Esophagus squamous epithelium (tissue), 5 donors: ENCODE measurements at regions not wholly inside any gene's neighbourhood (a gene's known extent, or its start where the extent isn't known, plus 50 kb on each side); places are given as distances from the start of the nearest gene placed in this dataset.
"Not testable (repeated sequence)": the region's sequence is repeated elsewhere in the genome, so short reads cannot be mapped to it uniquely, and the experiment has no call there.

Experiments
- DNase-seq: peaks from one replicate; lab custom pipeline; 2025; lab: John Stamatoyannopoulos, UW
- H3K27ac ChIP-seq, 4 donors: fragments of 200-600 bp; sonication (generic); one replicate each; pipeline ENCODE4 v1.5.1; 2016 to 2019; ENCODE audit warnings: mild to moderate bottlenecking in 1 of 4
- H3K27me3 ChIP-seq, 4 donors: fragments of 200-600 bp; sonication (generic); 1 replicate in 3 of 4; 2 replicates in 1 of 4; pipeline versions ENCODE4 v1.5.1 to v1.6.0; 2017 to 2021; ENCODE audit warnings: antibody characterized with exemption in 1 of 4
- H3K36me3 ChIP-seq, 3 donors: fragments of 200-600 bp; sonication (generic); one replicate each; pipeline ENCODE4 v1.5.1; 2016 to 2019
- H3K4me1 ChIP-seq, 3 donors: fragments of 200-600 bp; sonication (generic); one replicate each; pipeline ENCODE4 v1.5.1; 2017 to 2019
- H3K4me3 ChIP-seq, 4 donors: fragments of 200-600 bp; sonication (generic); 1 replicate in 3 of 4; 2 replicates in 1 of 4; pipeline ENCODE4 v1.5.1; 2016 to 2019; ENCODE audit warnings: mild to moderate bottlenecking in 2 of 4, moderate library complexity in 1 of 4
- H3K9me3 ChIP-seq, 3 donors: fragments of 200-600 bp; sonication (generic); one replicate each; pipeline ENCODE4 v1.5.1; 2016 to 2019
- POLR2A ChIP-seq, 4 donors: fragments of 450-650 bp; IDR thresholded peaks; one replicate each; pipeline ENCODE4 v1.6.1; 2017; ENCODE audit warnings: antibody characterized with exemption in 4 of 4, mild to moderate bottlenecking in 4 of 4, moderate library complexity in 3 of 4
- WGBS, 2 donors: methylation state at CpG; one replicate each; pipeline ENCODE4 v1.1.5; 2018; 5-methylcytosine and 5-hydroxymethylcytosine counted together
- intact Hi-C: fragments of 100-400 bp; cut with DNase I; formaldehyde crosslinking; loops from one replicate; pipeline ENCODE4 v1.15.0; 2022
- TF ChIP-seq, protein P1 (sequence below), 6 experiments: fragments of 450-650 bp in 4 of 6; fragments of 200-600 bp in 2 of 6; sonication (generic) in 2 of 6; IDR thresholded peaks; one replicate each; pipeline ENCODE4 v1.5.1; 2016 to 2019; ENCODE audit warnings: antibody characterized with exemption in 6 of 6, mild to moderate bottlenecking in 4 of 6, moderate library complexity in 4 of 6
- donor health status: DM: yes; HTN: yes; CAD: no.

DNA sequence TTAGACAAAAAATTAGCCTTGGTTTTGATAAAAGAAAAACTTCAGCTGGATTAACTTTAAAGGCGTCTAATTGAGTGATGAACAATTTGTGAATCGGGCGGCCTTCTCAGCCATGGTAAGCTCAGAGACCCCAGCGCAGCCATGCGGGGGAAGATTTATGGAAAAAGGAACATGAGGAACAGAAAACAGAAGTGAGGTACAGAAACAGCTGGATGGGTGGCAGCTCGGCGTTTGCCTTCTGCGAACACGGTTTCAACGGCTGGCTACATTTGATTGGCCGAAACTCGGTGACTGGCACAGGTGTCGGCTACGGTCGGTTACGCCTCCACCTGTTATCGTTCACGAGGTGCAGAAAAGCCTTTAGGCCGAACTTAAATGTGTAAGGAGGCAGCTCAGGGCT is 401.4 kb upstream of the FAT1 start:
- H3K4me1 ChIP-seq, result no peaks in the 10 kb centered on the region
- intact Hi-C loops, result no loop called here
- H3K27me3 ChIP-seq, result no peaks in the 10 kb centered on the region
- no peaks in the 10 kb centered on the region for H3K36me3 ChIP-seq
- H3K27ac ChIP-seq, result no peak overlapping the region
- no peak overlapping the region for H3K4me3 ChIP-seq
- no peaks in the 10 kb centered on the region for H3K9me3 ChIP-seq
- TF ChIP-seq, protein P1, sequence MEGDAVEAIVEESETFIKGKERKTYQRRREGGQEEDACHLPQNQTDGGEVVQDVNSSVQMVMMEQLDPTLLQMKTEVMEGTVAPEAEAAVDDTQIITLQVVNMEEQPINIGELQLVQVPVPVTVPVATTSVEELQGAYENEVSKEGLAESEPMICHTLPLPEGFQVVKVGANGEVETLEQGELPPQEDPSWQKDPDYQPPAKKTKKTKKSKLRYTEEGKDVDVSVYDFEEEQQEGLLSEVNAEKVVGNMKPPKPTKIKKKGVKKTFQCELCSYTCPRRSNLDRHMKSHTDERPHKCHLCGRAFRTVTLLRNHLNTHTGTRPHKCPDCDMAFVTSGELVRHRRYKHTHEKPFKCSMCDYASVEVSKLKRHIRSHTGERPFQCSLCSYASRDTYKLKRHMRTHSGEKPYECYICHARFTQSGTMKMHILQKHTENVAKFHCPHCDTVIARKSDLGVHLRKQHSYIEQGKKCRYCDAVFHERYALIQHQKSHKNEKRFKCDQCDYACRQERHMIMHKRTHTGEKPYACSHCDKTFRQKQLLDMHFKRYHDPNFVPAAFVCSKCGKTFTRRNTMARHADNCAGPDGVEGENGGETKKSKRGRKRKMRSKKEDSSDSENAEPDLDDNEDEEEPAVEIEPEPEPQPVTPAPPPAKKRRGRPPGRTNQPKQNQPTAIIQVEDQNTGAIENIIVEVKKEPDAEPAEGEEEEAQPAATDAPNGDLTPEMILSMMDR (IDR thresholded peaks at IDR 0.05), result no peak
- 92 to 95% methylated on average over 19 of the region's 19 CpGs for WGBS, 2 donors
- no peak for DNase-seq

GRCh38 chr4:187127456-187127855 is 403.8 kb upstream of the FAT1 start:
- Histone ChIP-seq H3K27ac (no peak overlapping the region), H3K4me1 (no peaks in the 10 kb centered on the region), H3K36me3 (no peaks in the 10 kb centered on the region), H3K9me3 (no peaks in the 10 kb centered on the region), H3K4me3 (no peak overlapping the region), H3K27me3 (no peaks in the 10 kb centered on the region)
- no peak for DNase-seq
- 85 to 100% methylated on average over 1 to 3 of the region's 3 CpGs for WGBS, 2 donors
- intact Hi-C loops, result no loop called here
- no peak for TF ChIP-seq POLR2A (IDR thresholded peaks at IDR 0.05)
- TF ChIP-seq, protein P1 (IDR thresholded peaks at IDR 0.05), result no peak

- H3K27me3 ChIP-seq, result no peaks in the 10 kb centered on the region
- no peak for DNase-seq
- H3K36me3 ChIP-seq, result no peaks in the 10 kb centered on the region
- 50 to 66% methylated on average over 9 to 11 of the region's 11 CpGs for WGBS, 2 donors
- no peaks in the 10 kb centered on the region for H3K9me3 ChIP-seq
- H3K27ac ChIP-seq, result no peak overlapping the region
- TF ChIP-seq, protein P1 (IDR thresholded peaks at IDR 0.05), result no peak
- no peak for TF ChIP-seq POLR2A (IDR thresholded peaks at IDR 0.05)
- intact Hi-C loops, result no loop called here
- no peaks in the 10 kb centered on the region for H3K4me1 ChIP-seq
- H3K4me3 ChIP-seq, result no peak overlapping the region
These were observed 404.6 kb upstream of the FAT1 start for GRCh38 chr4:187128222-187128621.

GRCh38 chr4:187128976-187129375 is 405.3 kb upstream of the FAT1 start:
- Histone ChIP-seq H3K4me3 (no peak overlapping the region), H3K9me3 (no peaks in the 10 kb centered on the region), H3K36me3 (no peaks in the 10 kb centered on the region), H3K4me1 (no peaks in the 10 kb centered on the region), H3K27ac (no peak overlapping the region), H3K27me3 (no peaks in the 10 kb centered on the region)
- WGBS, 2 donors, result 29 to 34% methylated on average over 8 of the region's 8 CpGs
- intact Hi-C loops, result no loop called here
- TF ChIP-seq, protein P1 (IDR thresholded peaks at IDR 0.05), result no peak
- TF ChIP-seq POLR2A (IDR thresholded peaks at IDR 0.05), result no peak
- DNase-seq, result no peak

GRCh38 chr4:187131826-187132225 is 408.2 kb upstream of the FAT1 start:
- 75 to 88% methylated on average over 1 of the region's 1 CpG for WGBS, 2 donors

DNA sequence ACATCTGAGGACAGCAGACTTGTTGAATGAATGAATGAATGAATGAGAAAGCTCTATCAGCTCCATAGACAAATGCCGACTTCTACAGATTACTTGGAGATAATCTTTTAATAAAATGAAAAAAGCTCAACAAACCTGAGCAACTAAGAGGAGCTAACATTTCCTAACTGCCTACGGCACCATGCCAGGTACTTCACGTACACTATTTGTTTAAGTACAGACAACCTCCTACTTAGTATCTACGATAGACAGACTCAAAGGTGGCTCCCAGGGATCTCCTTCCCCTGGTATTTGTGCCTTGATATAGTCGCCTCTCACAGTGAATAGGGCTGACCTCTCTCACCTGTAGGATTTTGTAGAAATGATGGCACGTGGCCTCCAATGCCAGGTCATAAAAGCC is 412.2 kb upstream of the FAT1 start:
- DNase-seq, result no peak
- no peak overlapping the region for H3K4me3 ChIP-seq
- H3K9me3 ChIP-seq, result no peaks in the 10 kb centered on the region
- TF ChIP-seq, protein P1 (IDR thresholded peaks at IDR 0.05), result no peak
- no peak for TF ChIP-seq POLR2A (IDR thresholded peaks at IDR 0.05)
- no peak overlapping the region for H3K27ac ChIP-seq
- no peaks in the 10 kb centered on the region for H3K36me3 ChIP-seq
- no peaks in the 10 kb centered on the region for H3K4me1 ChIP-seq
- no peaks in the 10 kb centered on the region for H3K27me3 ChIP-seq
- 87 to 90% methylated on average over 6 of the region's 6 CpGs for WGBS, 2 donors
- intact Hi-C loops, result no loop called here

More at GRCh38 chr4:187131826-187132225, 408.2 kb upstream of the FAT1 start:
- H3K9me3 ChIP-seq, H3K4me3 ChIP-seq, H3K27ac ChIP-seq, H3K4me1 ChIP-seq, H3K36me3 ChIP-seq, intact Hi-C loops, DNase-seq, H3K27me3 ChIP-seq: not testable (repeated sequence)
